SKM-1 treated with dmso at 0.1 percent for 144 hours (cell line): ENCODE measurements at regions not wholly inside any gene's neighbourhood (a gene's known extent, or its start where the extent isn't known, plus 50 kb on each side); places are given as distances from the start of the nearest gene placed in this dataset.
"Not testable (repeated sequence)": the region's sequence is repeated elsewhere in the genome, so short reads cannot be mapped to it uniquely, and the experiment has no call there.

ENCODE experiments used
- DNase-seq: peaks from one replicate; lab custom pipeline; 2025; ENCODE audit not compliant: unreplicated experiment; lab: John Stamatoyannopoulos, UW

DNA sequence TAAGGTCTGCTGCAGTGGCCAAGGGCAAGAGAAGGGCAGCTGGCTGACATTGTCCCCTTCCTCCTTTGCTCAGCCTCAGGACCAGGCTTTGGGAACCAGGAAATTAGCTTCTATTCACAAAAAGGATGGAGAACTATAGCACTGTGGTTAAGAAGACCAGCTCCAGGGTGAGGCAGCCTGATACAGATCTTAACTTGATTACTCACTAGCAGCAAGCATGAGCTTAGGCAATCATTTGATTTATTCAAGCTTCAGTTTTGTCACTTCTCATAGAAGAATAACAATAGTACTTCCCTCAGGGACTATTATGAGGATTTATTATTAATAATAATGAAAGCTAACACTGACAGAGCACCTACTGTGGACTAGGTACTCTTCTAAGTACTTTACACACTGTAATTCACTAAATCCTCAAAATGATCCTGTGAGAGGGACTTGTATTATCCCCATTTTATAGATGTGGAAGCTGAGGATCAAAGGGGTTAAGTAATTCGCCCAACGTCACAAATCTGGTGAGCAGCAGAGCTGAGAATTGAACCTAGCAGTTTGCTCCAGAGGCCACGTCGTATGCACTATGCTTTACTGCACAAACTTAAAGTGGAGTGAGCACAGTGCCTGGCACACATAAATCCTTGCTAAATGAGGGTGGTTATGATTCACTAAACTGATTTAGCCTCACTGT, 130.4 kb upstream of the PAK3 start:
- DNase-seq = no peak

DNA sequence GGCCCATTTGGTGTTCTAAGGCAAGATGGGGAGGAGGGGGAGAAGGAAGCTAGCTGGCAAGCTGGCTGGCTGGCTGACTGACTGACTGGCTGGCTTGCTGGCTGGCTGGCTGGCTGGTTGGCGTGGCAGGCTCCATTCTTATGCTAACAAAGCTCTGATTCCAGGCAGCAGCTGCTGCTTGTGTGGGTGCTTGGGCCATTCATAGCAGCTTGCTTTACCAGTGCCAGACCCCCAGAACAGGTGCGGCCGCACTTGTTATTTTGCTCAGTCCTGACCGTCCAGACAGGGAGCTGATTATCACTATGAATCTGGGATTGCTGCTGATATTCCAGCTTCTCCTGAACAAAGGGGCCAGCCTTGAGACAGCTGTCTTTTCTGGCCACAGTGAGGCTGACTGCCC, 131.2 kb upstream of the PAK3 start:
- no peak for DNase-seq

GRCh38 chrX:110962451-110962850, 133.5 kb upstream of the PAK3 start:
- DNase-seq = no peak

GRCh38 chrX:110955706-110956105, 140.3 kb upstream of the PAK3 start:
- no peak for DNase-seq

DNA sequence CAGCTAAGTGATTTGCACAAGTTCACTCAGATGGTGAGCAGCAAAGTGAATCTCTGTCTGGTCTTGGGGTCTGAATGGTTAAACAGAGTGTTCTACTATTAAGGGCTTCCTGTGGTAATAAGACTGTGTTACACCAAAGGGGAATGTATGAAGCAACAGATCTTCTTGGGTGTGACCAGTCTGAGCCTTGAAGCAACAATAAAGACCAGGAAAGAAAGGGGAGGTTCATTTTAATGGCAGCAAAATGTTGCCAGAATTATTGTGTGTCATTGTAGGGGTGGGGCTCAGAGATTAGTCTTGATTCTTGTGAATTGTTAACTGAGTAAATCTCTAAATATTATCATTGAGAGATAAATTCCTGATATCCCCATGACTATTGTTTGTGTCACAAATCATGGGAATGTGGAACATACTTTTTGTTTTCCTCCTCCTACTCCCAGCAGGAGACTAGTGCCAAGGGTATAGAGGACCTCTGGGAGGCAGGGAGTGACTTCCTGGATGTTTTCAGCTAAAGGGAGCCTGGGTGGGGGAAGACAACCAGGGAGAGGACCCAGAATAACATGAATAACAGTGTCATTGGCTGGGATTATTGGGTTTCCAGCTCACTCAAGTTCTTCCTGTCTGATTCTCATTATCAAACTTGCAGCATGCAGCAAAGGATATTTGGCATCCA, 141.4 kb upstream of the PAK3 start:
- no peak for DNase-seq

- no peak for DNase-seq
Observed at GRCh38 chrX:110951472-110952269, 144.3 kb upstream of the PAK3 start.

DNA sequence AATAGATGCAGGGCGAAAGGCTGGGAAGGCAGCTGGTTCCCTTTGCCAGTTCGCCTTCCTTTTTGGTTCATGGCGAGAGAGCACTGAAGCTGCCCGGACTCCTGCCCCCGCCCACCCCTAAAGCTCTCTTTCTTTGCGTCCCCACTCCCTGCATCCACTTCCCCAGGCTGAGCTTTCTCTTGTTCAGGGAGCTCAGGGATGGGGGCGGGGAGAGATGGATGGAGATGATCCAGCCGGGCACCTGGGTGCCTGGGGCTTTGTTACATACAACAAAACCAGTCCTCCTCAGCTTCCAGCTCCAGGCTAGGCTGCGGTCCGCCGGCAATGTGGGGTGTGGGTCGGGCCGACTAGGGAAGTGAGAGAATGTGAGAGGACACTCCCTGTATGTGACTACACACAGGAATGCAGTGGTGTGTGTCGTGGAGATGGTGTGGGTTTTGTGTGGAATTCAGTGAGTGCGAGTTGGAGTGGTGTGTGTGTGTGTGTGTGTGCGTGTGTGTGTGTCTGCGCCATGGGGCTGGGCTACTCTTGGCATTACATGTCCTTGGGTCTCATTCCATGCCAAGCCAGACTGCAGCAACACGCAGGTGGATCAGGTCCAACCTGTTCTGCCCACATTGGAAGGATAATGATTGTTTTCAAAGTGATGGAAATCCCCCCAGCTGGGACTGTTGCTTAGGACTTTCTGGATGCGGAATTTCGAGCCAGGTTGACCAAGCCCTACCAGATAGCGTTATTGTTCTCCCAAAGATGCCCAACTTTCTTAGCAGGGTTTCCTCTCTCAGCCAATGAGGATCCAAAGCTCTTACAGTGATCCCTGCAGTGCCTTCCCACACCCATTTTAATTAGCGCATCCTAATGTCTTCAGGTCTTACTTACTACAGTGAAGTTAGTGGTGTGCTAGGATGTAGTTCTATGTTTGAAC, 149.4 kb upstream of the CHRDL1 start:
- no peak for DNase-seq

- DNase-seq = no peak
Observed at GRCh38 chrX:110944311-110944750, 148.7 kb upstream of the CHRDL1 start.

DNA sequence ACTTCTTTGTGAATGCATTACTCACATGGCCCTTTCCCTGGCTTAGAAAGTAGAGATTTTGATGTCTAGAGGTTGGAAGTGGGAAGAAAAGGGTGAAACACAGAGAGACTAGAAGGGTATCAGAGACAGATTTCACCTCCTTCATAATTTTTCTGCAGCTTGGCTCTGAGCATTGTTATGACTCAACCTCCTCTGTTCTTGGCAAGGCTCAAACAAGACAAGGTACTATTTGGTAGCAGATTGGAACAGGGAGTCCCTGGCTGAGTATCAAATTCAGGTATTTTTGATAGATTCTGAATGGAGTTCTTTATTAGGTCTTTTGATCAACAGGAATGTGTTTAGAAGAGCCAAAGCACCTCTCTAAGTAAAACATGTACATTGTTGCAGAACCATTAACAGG, 146.3 kb upstream of the CHRDL1 start:
- no peak for DNase-seq

GRCh38 chrX:110938977-110939732, 143.5 kb upstream of the CHRDL1 start:
- DNase-seq = no peak

- no peak for DNase-seq
Observed at GRCh38 chrX:110924871-110925270, 129.3 kb upstream of the CHRDL1 start.

- no peak for DNase-seq
Observed at GRCh38 chrX:110920991-110921390, 125.4 kb upstream of the CHRDL1 start.

- DNase-seq = no peak
Observed at GRCh38 chrX:110915570-110915969, 120.0 kb upstream of the CHRDL1 start.

DNA sequence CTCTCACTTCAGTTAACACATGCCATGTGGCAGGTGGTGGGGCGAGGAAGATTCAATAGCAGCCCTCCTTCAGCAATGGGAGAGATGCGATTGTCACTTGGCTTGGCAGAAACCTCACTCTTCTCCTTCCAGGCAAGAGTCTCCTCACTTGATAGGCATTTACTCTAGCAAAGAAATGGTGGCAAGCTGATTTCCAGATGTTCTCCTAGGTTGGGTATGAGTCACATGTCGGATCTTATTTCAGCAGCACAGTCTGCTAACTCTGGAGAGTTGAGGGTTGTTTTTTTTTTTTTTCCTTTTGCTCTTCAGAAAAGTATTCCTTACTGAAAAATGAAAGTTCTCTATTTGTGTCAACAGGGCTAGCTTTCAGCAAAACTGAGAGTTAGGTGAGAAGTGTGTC, 119.5 kb upstream of the CHRDL1 start:
- DNase-seq = no peak

GRCh38 chrX:110914281-110914680, 118.7 kb upstream of the CHRDL1 start:
- no peak for DNase-seq

- DNase-seq = not testable (repeated sequence)
Observed at GRCh38 chrX:110904747-110905146, 109.1 kb upstream of the CHRDL1 start.

DNA sequence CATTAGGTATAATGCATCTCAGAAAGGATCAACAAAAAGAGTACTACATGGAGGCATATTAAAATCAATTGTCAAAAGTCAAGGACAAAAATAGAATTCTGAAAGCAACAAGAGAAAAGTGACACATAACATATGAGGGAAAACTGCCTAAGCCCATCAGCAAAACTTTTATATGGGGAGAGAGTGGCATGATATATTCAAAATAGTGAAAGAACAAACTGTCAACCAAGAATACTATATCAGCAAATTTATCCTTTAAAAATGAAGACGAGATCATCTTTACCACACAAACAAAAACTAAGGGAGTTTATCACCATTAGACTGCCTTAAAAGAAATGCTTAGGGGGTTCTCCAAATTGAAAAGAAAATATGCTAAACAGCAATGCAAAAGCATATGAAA, 86.4 kb upstream of the CHRDL1 start:
- no peak for DNase-seq

GRCh38 chrX:110877326-110877725, 81.7 kb upstream of the CHRDL1 start:
- DNase-seq = no peak

- no peak for DNase-seq
Observed at GRCh38 chrX:110871839-110872238, 76.2 kb upstream of the CHRDL1 start.

GRCh38 chrX:110866421-110866820, 70.8 kb upstream of the CHRDL1 start:
- DNase-seq = no peak
